Mammary epithelial cell (primary cell): ENCODE measurements at regions not wholly inside any gene's neighbourhood (a gene's known extent, or its start where the extent isn't known, plus 50 kb on each side); places are given as distances from the start of the nearest gene placed in this dataset.

Experiments used
- EZH2 ChIP-seq: IDR thresholded peaks from 2 replicates; pipeline ENCODE4 v1.6.1; 2012; ENCODE audit warnings: low read length, inconsistent platforms, borderline replicate concordance
- TF ChIP-seq, protein P1 (sequence below), 2 donors: IDR thresholded peaks in 1 of 2; conservative IDR thresholded peaks in 1 of 2; 2 replicates each; pipeline ENCODE4 v1.5.1; 2011 to 2012; ENCODE audit warnings: inconsistent platforms in 2 of 2, low read length in 2 of 2, mild to moderate bottlenecking in 2 of 2, control low read depth in 1 of 2, low read depth in 1 of 2; ENCODE audit not compliant: insufficient read depth in 1 of 2; ENCODE audit errors: extremely low read depth in 1 of 2

DNA sequence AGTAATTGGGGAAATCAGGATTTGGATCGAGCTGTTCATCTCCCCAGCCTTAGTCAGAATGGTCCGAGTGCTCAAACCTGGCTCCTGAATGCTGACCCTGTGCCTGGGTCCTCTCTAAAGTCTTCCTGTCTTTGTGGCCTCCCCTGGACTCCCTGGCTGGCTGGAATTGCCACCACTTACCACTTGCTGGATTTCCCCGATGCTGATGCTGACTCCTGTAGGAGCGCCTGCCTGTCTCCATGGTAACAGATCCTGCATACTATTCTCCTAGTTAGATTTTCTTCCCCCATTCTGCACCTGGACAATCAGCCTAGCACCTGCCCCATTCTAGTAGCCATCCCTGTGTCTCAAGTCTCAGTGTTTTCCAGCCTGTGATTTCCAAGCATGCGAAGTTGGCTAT lies 382.2 kb upstream of the ESRRG start:
- TF ChIP-seq, protein P1, sequence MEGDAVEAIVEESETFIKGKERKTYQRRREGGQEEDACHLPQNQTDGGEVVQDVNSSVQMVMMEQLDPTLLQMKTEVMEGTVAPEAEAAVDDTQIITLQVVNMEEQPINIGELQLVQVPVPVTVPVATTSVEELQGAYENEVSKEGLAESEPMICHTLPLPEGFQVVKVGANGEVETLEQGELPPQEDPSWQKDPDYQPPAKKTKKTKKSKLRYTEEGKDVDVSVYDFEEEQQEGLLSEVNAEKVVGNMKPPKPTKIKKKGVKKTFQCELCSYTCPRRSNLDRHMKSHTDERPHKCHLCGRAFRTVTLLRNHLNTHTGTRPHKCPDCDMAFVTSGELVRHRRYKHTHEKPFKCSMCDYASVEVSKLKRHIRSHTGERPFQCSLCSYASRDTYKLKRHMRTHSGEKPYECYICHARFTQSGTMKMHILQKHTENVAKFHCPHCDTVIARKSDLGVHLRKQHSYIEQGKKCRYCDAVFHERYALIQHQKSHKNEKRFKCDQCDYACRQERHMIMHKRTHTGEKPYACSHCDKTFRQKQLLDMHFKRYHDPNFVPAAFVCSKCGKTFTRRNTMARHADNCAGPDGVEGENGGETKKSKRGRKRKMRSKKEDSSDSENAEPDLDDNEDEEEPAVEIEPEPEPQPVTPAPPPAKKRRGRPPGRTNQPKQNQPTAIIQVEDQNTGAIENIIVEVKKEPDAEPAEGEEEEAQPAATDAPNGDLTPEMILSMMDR (conservative IDR thresholded peaks at IDR 0.05 in 1 of 2, IDR thresholded peaks at IDR 0.05 in 1 of 2; ENCODE audit: extremely low read depth in 1 of 2, insufficient read depth in 1 of 2, low read depth in 1 of 2, low read length in 2 of 2) = no peak
- TF ChIP-seq EZH2 = no peak
